A673 (cell line): ENCODE measurements at regions not wholly inside any gene's neighbourhood (a gene's known extent, or its start where the extent isn't known, plus 50 kb on each side); places are given as distances from the start of the nearest gene placed in this dataset.

Source experiments
- BruUV-seq: library from RNA; stranded (reverse); fragments of 400-500 nt; replicated peaks from 2 replicates; lab custom pipeline; 2021; lab: Mats Ljungman, UMichigan
- CTCF ChIA-PET: fragments of 300-600 bp; sonication (Branson Sonifier 250); formaldehyde crosslinking; loops from one replicate; lab custom pipeline; 2022; ENCODE audit warnings: antibody characterized with exemption; lab: Charles Lee
- POLR2A ChIA-PET: fragments of 300-600 bp; sonication (Branson Sonifier 250); formaldehyde crosslinking; loops from one replicate; lab custom pipeline; 2022; ENCODE audit warnings: antibody characterized with exemption; ENCODE audit not compliant: low non-redundant PET; lab: Charles Lee
- DNase-seq: peaks from one replicate; pipeline ENCODE4 v3.0.0-alpha.2; 2015; ENCODE audit warnings: low spot score
- H3K27ac ChIP-seq: fragments of 200-600 bp; sonication (generic); 2 replicates; pipeline ENCODE4 v1.5.1; 2016; ENCODE audit warnings: mixed run types, low read depth, mild to moderate bottlenecking, mixed read lengths, antibody characterized with exemption, low read length; ENCODE audit not compliant: poor library complexity, severe bottlenecking
- H3K27me3 ChIP-seq: fragments of 200-600 bp; sonication (generic); replicated peaks from 2 replicates; pipeline ENCODE4 v1.6.1; 2017; ENCODE audit warnings: mixed run types, low read depth, mild to moderate bottlenecking, mixed read lengths, antibody characterized with exemption, low read length; ENCODE audit not compliant: insufficient read depth, poor library complexity
- H3K36me3 ChIP-seq: fragments of 200-600 bp; sonication (generic); 2 replicates; pipeline ENCODE4 v1.6.1; 2016; ENCODE audit warnings: mixed run types, mild to moderate bottlenecking, mixed read lengths, antibody characterized with exemption, low read length; ENCODE audit not compliant: insufficient read depth, poor library complexity, severe bottlenecking
- H3K4me1 ChIP-seq: fragments of 200-600 bp; sonication (generic); 2 replicates; pipeline ENCODE4 v1.6.1; 2017; ENCODE audit warnings: mixed run types, mild to moderate bottlenecking, mixed read lengths, antibody characterized with exemption, low read length; ENCODE audit not compliant: insufficient read depth, poor library complexity, severe bottlenecking
- H3K4me3 ChIP-seq: fragments of 200-600 bp; sonication (generic); 2 replicates; pipeline ENCODE4 v1.5.1; 2016; ENCODE audit warnings: low read depth, mixed run types, mild to moderate bottlenecking, mixed read lengths, low read length; ENCODE audit not compliant: poor library complexity, severe bottlenecking
- H3K9me3 ChIP-seq: fragments of 200-600 bp; sonication (generic); 2 replicates; pipeline ENCODE4 v1.6.1; 2016; ENCODE audit warnings: mixed run types, low read depth, mild to moderate bottlenecking, mixed read lengths, antibody characterized with exemption, low read length; ENCODE audit not compliant: poor library complexity, severe bottlenecking
- EZH2 ChIP-seq: fragments of 200-600 bp; sonication (generic); IDR thresholded peaks from 2 replicates; pipeline ENCODE4 v1.6.1; 2017; ENCODE audit warnings: borderline replicate concordance, low read depth, mild to moderate bottlenecking, mixed read lengths, antibody characterized with exemption, low read length; ENCODE audit not compliant: poor library complexity, severe bottlenecking
- intact Hi-C: fragments of 100-400 bp; cut with micrococcal nuclease; formaldehyde crosslinking; loops from one replicate; pipeline ENCODE4 v1.10.0; 2022; ENCODE audit not compliant: unreplicated experiment
- TF ChIP-seq, protein P1 (sequence below): fragments of 300-800, 200-600 bp; sonication (generic); conservative IDR thresholded peaks from 2 replicates; pipeline ENCODE4 v1.5.1; 2017; ENCODE audit warnings: low read depth, mild to moderate bottlenecking, antibody characterized with exemption, low read length, moderate library complexity, mixed read lengths

DNA sequence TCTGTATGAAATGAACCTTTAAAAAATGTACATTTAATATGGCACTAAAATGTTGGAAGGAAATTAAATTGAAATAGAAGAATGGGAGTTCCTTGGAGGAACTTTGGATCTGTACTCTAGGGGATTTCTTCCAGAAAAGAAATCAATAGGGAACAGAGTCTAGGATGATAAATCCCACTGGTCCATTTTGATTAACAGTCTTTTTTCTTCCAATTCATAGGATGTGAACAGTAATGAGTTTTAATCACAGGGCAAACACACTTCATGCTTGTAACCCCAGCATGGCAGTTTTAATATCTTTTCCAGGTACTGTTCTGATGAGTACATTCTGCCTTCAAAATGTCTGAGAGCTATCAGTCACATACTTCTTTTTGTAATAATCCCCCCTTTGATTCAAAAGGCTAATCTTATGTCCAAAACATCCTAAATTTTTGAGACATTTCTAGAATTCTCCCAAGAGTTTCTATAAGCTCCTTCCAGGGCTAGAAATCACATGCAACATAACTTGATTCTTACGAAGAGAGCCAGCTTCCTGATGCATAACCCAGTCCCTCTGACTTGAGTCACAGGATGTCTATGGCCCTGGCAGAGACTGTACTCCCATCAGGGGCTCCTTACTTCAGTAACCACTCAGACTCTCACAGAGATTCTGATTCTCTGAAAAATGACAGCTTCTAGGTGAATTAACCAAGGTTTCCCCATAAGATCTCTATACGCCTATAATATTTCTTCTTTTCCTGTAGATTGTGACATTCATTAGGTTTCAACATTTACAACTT, 112.9 kb downstream of the SLC36A4 start:
- no peaks in the 10 kb centered on the region for H3K27me3 ChIP-seq
- BruUV-seq, result no TSS peak
- H3K4me1 ChIP-seq, result no peaks in the 10 kb centered on the region
- no peak overlapping the region for H3K4me3 ChIP-seq
- ChIA-PET POLR2A (interaction anchor here (0.7 kb wide), 1 partner anchor 1172 kb away, joined by 4 read pairs; no protein-coding TSS in a partner anchor), CTCF (no interaction called here)
- intact Hi-C loops, result no loop called here
- H3K9me3 ChIP-seq, result no peaks in the 10 kb centered on the region
- no peak overlapping the region for H3K27ac ChIP-seq
- peak; percentile 28 for DNase-seq
- no peak for TF ChIP-seq EZH2
- TF ChIP-seq, protein P1, sequence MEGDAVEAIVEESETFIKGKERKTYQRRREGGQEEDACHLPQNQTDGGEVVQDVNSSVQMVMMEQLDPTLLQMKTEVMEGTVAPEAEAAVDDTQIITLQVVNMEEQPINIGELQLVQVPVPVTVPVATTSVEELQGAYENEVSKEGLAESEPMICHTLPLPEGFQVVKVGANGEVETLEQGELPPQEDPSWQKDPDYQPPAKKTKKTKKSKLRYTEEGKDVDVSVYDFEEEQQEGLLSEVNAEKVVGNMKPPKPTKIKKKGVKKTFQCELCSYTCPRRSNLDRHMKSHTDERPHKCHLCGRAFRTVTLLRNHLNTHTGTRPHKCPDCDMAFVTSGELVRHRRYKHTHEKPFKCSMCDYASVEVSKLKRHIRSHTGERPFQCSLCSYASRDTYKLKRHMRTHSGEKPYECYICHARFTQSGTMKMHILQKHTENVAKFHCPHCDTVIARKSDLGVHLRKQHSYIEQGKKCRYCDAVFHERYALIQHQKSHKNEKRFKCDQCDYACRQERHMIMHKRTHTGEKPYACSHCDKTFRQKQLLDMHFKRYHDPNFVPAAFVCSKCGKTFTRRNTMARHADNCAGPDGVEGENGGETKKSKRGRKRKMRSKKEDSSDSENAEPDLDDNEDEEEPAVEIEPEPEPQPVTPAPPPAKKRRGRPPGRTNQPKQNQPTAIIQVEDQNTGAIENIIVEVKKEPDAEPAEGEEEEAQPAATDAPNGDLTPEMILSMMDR, result no peak
- H3K36me3 ChIP-seq, result no peaks in the 10 kb centered on the region

DNA sequence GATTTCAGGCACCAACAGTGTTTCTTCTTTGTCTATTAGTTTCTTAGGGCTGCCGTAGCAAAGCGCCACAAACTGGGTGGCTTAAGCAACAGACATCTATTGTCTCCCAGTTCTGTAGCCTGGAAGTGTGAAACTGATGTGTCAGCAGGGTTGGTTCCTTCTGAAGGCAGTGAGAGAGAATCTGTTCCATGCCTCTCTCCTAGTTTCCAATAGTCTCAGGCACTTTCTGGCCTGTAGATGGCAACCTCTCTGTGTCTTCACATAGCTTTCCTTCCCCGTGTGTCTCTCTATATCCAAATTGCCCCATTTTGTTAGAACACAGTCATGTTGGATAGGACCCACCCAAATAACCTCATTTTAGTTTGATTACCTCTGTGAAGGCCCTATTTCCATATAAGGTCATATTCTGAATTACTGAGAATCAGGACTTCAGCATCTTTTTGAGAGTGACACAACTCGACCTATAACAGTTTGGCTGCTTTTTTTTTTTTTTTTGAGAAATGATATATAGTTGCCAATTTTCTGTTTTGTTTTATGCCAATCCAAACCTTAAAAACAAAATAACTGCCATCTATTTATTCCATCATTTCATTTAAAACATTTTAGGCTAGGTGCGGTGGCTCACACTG, 108.2 kb downstream of the SLC36A4 start:
- Histone ChIP-seq H3K4me1 (no peaks in the 10 kb centered on the region), H3K4me3 (no peak overlapping the region), H3K27ac (no peak overlapping the region), H3K36me3 (no peaks in the 10 kb centered on the region), H3K27me3 (no peaks in the 10 kb centered on the region), H3K9me3 (no peaks in the 10 kb centered on the region)
- DNase-seq, result peak; percentile 79
- intact Hi-C loops, result no loop called here
- ChIA-PET CTCF (interaction anchor here (0.9 to 1.0 kb wide), 2 partner anchors 77 to 136 kb away, joined by 4 to 6 read pairs; no protein-coding TSS in a partner anchor), POLR2A (no interaction called here)
- no peak for TF ChIP-seq EZH2
- TF ChIP-seq, protein P1, result peak; percentile 72
- no TSS peak for BruUV-seq
